Common myeloid progenitor, CD34-positive (primary cell): ENCODE measurements at regions not wholly inside any gene's neighbourhood (a gene's known extent, or its start where the extent isn't known, plus 50 kb on each side); places are given as distances from the start of the nearest gene placed in this dataset.

Source experiments
- CTCF ChIA-PET: fragments of 350-600 bp; sonication (Branson Sonifier 250); formaldehyde crosslinking; loops from one replicate; lab custom pipeline; 2021; ENCODE audit warnings: antibody characterized with exemption; lab: Charles Lee
- POLR2A ChIA-PET: fragments of 350-600 bp; sonication (Branson Sonifier 250); formaldehyde crosslinking; loops from one replicate; lab custom pipeline; 2021; ENCODE audit warnings: antibody characterized with exemption; lab: Charles Lee
- DNase-seq, 3 donors: peaks; one replicate each; pipeline versions ENCODE4 v3.0.0 to v3.0.0-alpha.2; 2013
- H3K27ac ChIP-seq, 2 experiments: 1 replicate in 1 of 2; 2 replicates in 1 of 2; pipeline ENCODE4 v1.7.0; 2013; ENCODE audit warnings: inconsistent platforms in 2 of 2, low read length in 2 of 2, mild to moderate bottlenecking in 2 of 2, low read depth in 1 of 2, moderate library complexity in 1 of 2; ENCODE audit not compliant: severe bottlenecking in 2 of 2, insufficient read depth in 1 of 2, poor library complexity in 1 of 2
- H3K27me3 ChIP-seq, 5 experiments: replicated peaks in 2 of 5; 1 replicate in 3 of 5; 2 replicates in 2 of 5; pipeline versions ENCODE4 v1.6.1 to v1.7.0; 2013; ENCODE audit warnings: low read length in 4 of 5, mild to moderate bottlenecking in 2 of 5, moderate library complexity in 2 of 5, inconsistent platforms in 1 of 5; ENCODE audit not compliant: insufficient read depth in 5 of 5, control insufficient read depth in 4 of 5
- H3K36me3 ChIP-seq, 4 experiments: 1 replicate in 2 of 4; 2 replicates in 2 of 4; pipeline versions ENCODE4 v1.6.1 to v1.7.0; 2013; ENCODE audit warnings: low read length in 3 of 4, control low read depth in 1 of 4, mild to moderate bottlenecking in 1 of 4; ENCODE audit not compliant: control insufficient read depth in 4 of 4, insufficient read depth in 4 of 4
- H3K4me1 ChIP-seq, 4 experiments: 1 replicate in 3 of 4; 2 replicates in 1 of 4; pipeline versions ENCODE4 v1.6.1 to v1.7.1; 2013; ENCODE audit warnings: low read length in 3 of 4, mild to moderate bottlenecking in 3 of 4, control low read depth in 1 of 4, inconsistent platforms in 1 of 4, moderate library complexity in 1 of 4; ENCODE audit not compliant: control insufficient read depth in 4 of 4, insufficient read depth in 4 of 4; ENCODE audit errors: control extremely low read depth in 1 of 4
- H3K4me3 ChIP-seq, 7 experiments: 1 replicate in 4 of 7; 2 replicates in 3 of 7; pipeline versions ENCODE4 v1.5.1 to v1.7.0; 2013; ENCODE audit warnings: mild to moderate bottlenecking in 7 of 7, low read length in 6 of 7, moderate library complexity in 6 of 7, inconsistent platforms in 2 of 7, low read depth in 2 of 7, control low read depth in 1 of 7; ENCODE audit not compliant: insufficient read depth in 4 of 7, control insufficient read depth in 1 of 7; ENCODE audit errors: extremely low read depth in 1 of 7
- H3K9me3 ChIP-seq, 5 experiments: 1 replicate in 4 of 5; 2 replicates in 1 of 5; pipeline versions ENCODE4 v1.6.1 to v1.7.1; 2013; ENCODE audit warnings: low read length in 4 of 5, mild to moderate bottlenecking in 2 of 5, inconsistent platforms in 1 of 5, low read depth in 1 of 5, moderate library complexity in 1 of 5; ENCODE audit not compliant: control insufficient read depth in 4 of 5, insufficient read depth in 2 of 5; ENCODE audit errors: control extremely low read depth in 1 of 5
- WGBS: methylation state at CpG from one replicate; pipeline ENCODE4 v1.1.5; 2013; ENCODE audit not compliant: insufficient coverage; 5-methylcytosine and 5-hydroxymethylcytosine counted together

GRCh38 chr13:44170731-44171130 lies 202.9 kb upstream of the SERP2 start:
- H3K36me3 ChIP-seq = no peaks in the 10 kb centered on the region
- ChIA-PET POLR2A (no interaction called here), CTCF (no interaction called here)
- no peaks in the 10 kb centered on the region for H3K9me3 ChIP-seq
- H3K27ac ChIP-seq = no peak overlapping the region
- 100% methylated on average over 1 of the region's 1 CpG for WGBS
- peaks cover 0 to 8% (median 0%) of the 10 kb centered on the region in 4 experiments for H3K4me1 ChIP-seq
- DNase-seq = no peak
- H3K4me3 ChIP-seq = no peak overlapping the region
- no peaks in the 10 kb centered on the region for H3K27me3 ChIP-seq

- Histone ChIP-seq H3K4me3 (no peak overlapping the region), H3K36me3 (no peaks in the 10 kb centered on the region), H3K27ac (no peak overlapping the region), H3K27me3 (no peaks in the 10 kb centered on the region), H3K9me3 (no peaks in the 10 kb centered on the region), H3K4me1 (peaks cover 0 to 8% (median 0%) of the 10 kb centered on the region in 4 experiments)
- POLR2A ChIA-PET = no interaction called here
- no peak for DNase-seq
- CTCF ChIA-PET = no interaction called here
- 88% methylated on average over 1 of the region's 1 CpG for WGBS
Measured at GRCh38 chr13:44171156-44171555, 202.5 kb upstream of the SERP2 start.

- Histone ChIP-seq H3K9me3 (no peaks in the 10 kb centered on the region), H3K27ac (no peak overlapping the region), H3K4me1 (peaks cover 0 to 8% (median 0%) of the 10 kb centered on the region in 4 experiments), H3K27me3 (no peaks in the 10 kb centered on the region), H3K36me3 (no peaks in the 10 kb centered on the region), H3K4me3 (no peak overlapping the region)
- DNase-seq = no peak
- POLR2A ChIA-PET = no interaction called here
- CTCF ChIA-PET = interaction anchor here (1.1 kb wide), 1 partner anchor 12 kb away, joined by 3 read pairs; no protein-coding TSS in a partner anchor
Measured at GRCh38 chr13:44171861-44172260, 201.8 kb upstream of the SERP2 start.

- Histone ChIP-seq H3K27me3 (no peaks in the 10 kb centered on the region), H3K4me3 (no peak overlapping the region), H3K9me3 (no peaks in the 10 kb centered on the region), H3K36me3 (no peaks in the 10 kb centered on the region), H3K4me1 (peaks cover 0 to 8% (median 0%) of the 10 kb centered on the region in 4 experiments), H3K27ac (no peak overlapping the region)
- DNase-seq = no peak
- WGBS = 100% methylated on average over 1 of the region's 4 CpGs
- CTCF ChIA-PET = interaction anchor here (1.1 kb wide), 1 partner anchor 12 kb away, joined by 3 read pairs; no protein-coding TSS in a partner anchor
- POLR2A ChIA-PET = no interaction called here
Measured at GRCh38 chr13:44172281-44172810, 201.3 kb upstream of the SERP2 start.

GRCh38 chr13:44174769-44175425 lies 198.7 kb upstream of the SERP2 start:
- no peaks in the 10 kb centered on the region for H3K9me3 ChIP-seq
- DNase-seq = peak; percentile 21 to 62 (median 62)
- no peak overlapping the region for H3K4me3 ChIP-seq
- no peaks in the 10 kb centered on the region for H3K36me3 ChIP-seq
- CTCF ChIA-PET = interaction anchor here (1.3 kb wide), 1 partner anchor 9 kb away, joined by 7 read pairs; no protein-coding TSS in a partner anchor
- no peak overlapping the region for H3K27ac ChIP-seq
- peaks cover 0 to 8% (median 0%) of the 10 kb centered on the region in 4 experiments for H3K4me1 ChIP-seq
- WGBS = 90% methylated on average over 2 of the region's 3 CpGs
- H3K27me3 ChIP-seq = no peaks in the 10 kb centered on the region
- POLR2A ChIA-PET = no interaction called here

- H3K4me3 ChIP-seq = no peak overlapping the region
- H3K27me3 ChIP-seq = no peaks in the 10 kb centered on the region
- H3K36me3 ChIP-seq = no peaks in the 10 kb centered on the region
- H3K9me3 ChIP-seq = no peaks in the 10 kb centered on the region
- ChIA-PET CTCF (no interaction called here), POLR2A (interaction anchor here (0.6 kb wide), 1 partner anchor 14 kb away, joined by 3 read pairs; no protein-coding TSS in a partner anchor)
- H3K27ac ChIP-seq = no peak overlapping the region
- no CpG with 5 or more reads among the region's 1 CpG for WGBS
- DNase-seq = no peak
- peaks cover 0 to 8% (median 0%) of the 10 kb centered on the region in 4 experiments for H3K4me1 ChIP-seq
Measured at GRCh38 chr13:44176173-44176572, 197.5 kb upstream of the SERP2 start.

- H3K36me3 ChIP-seq = no peaks in the 10 kb centered on the region
- no peak overlapping the region for H3K4me3 ChIP-seq
- ChIA-PET POLR2A (no interaction called here), CTCF (no interaction called here)
- no peaks in the 10 kb centered on the region for H3K4me1 ChIP-seq
- H3K27ac ChIP-seq = no peak overlapping the region
- H3K27me3 ChIP-seq = no peaks in the 10 kb centered on the region
- peaks cover 0 to 2% (median 0%) of the 10 kb centered on the region in 5 experiments for H3K9me3 ChIP-seq
- no peak for DNase-seq
- 100% methylated on average over 4 of the region's 8 CpGs for WGBS
Measured at GRCh38 chr13:44180876-44181536, 192.6 kb upstream of the SERP2 start.
